Esophagus squamous epithelium (tissue), 4 donors: ENCODE measurements at regions not wholly inside any gene's neighbourhood (a gene's known extent, or its start where the extent isn't known, plus 50 kb on each side); places are given as distances from the start of the nearest gene placed in this dataset.

Source experiments
- POLR2A ChIP-seq, 4 donors: fragments of 450-650 bp; IDR thresholded peaks; one replicate each; pipeline ENCODE4 v1.6.1; 2017; ENCODE audit warnings: antibody characterized with exemption in 4 of 4, mild to moderate bottlenecking in 4 of 4, moderate library complexity in 3 of 4
- TF ChIP-seq, protein P1 (sequence below), 6 experiments: fragments of 450-650 bp in 4 of 6; fragments of 200-600 bp in 2 of 6; sonication (generic) in 2 of 6; IDR thresholded peaks; one replicate each; pipeline ENCODE4 v1.5.1; 2016 to 2019; ENCODE audit warnings: antibody characterized with exemption in 6 of 6, mild to moderate bottlenecking in 4 of 6, moderate library complexity in 4 of 6

DNA sequence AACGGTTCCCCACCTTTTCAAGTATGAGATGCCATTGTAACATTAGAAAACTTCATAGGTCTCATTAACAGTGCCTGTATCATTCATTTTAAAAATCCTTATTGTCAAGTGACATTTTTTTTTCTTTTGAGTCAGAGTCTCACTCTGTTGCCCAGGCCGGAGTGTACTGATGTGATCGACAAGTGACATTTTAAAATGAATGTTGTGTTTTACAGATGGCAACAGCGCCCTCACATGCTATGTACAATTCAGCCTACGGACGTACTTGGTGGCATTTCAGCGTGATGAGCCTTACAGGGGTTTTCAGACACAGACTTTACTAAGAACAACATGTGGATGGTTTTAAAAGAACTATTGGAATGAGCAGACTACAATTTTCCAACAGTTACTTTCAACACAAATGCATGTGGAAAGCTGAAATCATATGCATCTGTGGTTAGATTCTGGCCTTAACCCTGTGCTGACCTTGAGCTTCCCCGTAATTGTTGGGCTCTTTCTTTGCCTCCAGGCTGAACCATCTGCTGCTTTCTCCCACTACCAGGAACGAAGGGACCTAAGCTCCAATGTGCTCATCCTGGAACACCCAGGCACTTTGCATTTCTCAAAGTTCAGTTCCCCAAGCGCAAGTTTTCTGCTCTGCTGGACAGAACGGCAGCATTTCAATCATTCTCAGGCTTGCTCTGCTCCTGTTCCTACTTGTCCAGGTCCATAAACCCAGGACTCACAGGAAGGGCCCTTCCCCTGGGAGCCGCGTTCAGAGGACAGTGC, 119.9 kb upstream of the NDUFV2 start:
- TF ChIP-seq, protein P1, sequence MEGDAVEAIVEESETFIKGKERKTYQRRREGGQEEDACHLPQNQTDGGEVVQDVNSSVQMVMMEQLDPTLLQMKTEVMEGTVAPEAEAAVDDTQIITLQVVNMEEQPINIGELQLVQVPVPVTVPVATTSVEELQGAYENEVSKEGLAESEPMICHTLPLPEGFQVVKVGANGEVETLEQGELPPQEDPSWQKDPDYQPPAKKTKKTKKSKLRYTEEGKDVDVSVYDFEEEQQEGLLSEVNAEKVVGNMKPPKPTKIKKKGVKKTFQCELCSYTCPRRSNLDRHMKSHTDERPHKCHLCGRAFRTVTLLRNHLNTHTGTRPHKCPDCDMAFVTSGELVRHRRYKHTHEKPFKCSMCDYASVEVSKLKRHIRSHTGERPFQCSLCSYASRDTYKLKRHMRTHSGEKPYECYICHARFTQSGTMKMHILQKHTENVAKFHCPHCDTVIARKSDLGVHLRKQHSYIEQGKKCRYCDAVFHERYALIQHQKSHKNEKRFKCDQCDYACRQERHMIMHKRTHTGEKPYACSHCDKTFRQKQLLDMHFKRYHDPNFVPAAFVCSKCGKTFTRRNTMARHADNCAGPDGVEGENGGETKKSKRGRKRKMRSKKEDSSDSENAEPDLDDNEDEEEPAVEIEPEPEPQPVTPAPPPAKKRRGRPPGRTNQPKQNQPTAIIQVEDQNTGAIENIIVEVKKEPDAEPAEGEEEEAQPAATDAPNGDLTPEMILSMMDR (IDR thresholded peaks at IDR 0.05), result peak in 5 of 6 experiments; percentile 20 to 67 (median 38)
- TF ChIP-seq POLR2A (IDR thresholded peaks at IDR 0.05), result no peak
